ENCODE measurements at regions not wholly inside any gene's neighbourhood (a gene's known extent, or its start where the extent isn't known, plus 50 kb on each side); places are given as distances from the start of the nearest gene placed in this dataset.
"Not testable (repeated sequence)": the region's sequence is repeated elsewhere in the genome, so short reads cannot be mapped to it uniquely, and the experiment has no call there.

DNA sequence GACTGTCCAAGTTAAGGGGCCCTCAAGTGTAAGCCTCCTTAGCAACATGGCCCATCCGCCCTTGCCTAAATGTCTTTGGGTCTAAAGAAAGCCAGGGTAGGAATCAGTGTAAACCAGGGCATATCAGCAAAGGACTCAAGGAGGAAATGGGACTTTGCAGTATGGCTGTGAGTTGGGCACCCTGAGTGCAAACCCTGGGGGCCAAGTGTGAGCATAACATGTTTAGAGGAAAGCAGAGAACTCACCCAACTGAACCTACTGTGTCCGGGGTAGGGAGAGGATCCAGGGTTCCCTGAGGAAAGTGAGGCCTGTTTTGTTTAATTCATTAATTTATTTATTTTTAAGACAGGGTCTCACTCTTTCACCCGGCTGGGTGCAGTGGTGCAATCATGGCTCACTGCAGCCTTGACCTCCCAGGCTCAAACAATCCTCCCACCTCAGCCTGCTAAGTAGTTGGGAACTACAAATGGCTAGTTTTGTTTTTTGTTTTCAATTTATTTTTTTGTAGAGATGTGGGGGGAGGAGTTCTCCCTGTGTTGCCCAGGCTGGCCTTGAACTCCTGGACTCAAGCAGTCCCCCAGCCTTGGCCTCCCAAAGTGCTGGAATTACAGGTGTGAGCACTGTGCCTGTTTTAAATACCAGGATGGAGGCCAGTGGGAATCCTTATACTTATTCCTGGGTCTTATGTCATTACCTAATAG, 51.0 kb upstream of the ACTR3 start:
- no peak for DNase-seq (ENCODE audit: low spot score)

DNA sequence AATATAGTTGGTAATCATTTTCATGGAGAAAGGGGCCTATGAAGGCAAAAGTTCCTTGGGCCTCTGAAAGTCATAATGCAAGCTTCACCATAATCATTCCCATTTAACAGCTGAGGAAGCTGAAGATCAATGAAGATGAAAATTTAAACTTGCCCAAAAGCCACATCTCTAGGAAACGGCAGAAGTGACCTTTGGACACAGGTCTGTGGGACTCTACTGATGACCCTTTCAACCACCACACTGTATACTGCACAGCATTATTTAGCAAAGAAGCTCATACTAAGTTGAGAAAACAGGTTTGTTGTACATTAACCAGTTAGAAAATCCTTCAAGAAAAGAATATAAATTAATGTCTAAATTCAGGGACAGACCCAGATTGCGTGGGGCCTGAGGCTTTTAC, 51.6 kb upstream of the ACTR3 start:
- no peak for DNase-seq (ENCODE audit: low spot score)

- no peak for DNase-seq (ENCODE audit: low spot score)
Observed at GRCh38 chr2:113834051-113834730, 55.7 kb upstream of the ACTR3 start.

DNA sequence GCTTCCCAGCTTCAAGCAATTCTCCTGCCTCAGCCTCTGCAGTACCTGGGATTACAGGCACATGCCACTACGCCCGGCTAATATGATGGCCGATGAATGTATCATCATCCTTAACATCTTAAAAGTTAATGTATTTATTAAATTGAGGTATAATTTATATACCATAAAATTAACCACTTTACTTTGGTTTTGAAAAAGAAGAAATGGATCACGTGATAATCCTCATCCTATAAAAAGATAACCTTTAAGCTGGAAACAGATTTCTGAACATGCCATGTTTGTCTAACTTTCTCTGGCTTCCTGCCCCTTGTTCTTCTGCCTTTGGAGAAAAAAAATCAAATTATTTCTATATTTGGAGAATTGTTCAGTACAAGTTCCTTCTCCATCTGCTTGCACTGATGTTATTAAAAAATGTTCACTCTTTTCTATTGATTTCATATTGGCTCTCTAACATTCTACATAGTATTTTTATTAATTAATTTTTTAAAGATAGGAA, 57.0 kb upstream of the ACTR3 start:
- no peak for DNase-seq (ENCODE audit: low spot score)

GRCh38 chr2:113831161-113831560, 58.7 kb upstream of the ACTR3 start:
- DNase-seq (ENCODE audit: low spot score): peak; percentile 11

DNA sequence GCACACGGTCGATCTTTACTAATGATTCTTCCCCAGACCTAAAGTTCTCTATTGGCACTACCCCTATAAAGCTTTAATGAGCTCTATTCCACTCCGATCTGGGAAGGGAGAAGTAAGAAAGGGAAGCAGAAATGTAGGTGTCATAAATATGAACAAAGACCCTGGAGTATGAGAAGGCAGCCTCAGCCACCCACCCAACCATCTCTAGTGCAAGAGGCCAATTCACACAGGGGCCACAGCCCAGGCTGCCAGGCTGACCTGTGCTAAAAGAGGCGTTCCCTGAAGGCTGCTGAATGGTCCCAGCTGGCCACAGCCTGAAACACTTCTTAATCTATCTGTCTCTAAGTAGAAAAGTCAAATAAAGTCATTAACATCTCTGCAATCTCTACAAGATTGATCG, 60.1 kb upstream of the ACTR3 start:
- no peak for DNase-seq (ENCODE audit: low spot score)

DNA sequence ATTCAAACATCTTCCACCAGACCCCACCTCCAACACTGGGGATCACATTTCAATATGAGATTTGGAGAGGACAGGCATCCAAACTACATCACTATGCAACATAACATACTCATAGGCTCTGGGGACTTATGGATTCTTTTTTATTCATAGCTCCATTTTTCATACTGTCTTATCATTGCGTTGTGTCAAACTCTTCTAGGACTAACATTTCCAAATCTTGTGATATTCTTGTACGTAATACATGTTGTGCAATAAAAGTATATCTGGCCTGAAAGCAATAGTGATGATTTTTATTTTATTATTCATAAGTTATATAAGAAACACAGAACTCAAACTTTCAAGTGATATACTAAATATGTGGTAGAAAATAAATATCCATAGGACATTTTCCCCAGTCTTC, 60.6 kb upstream of the ACTR3 start:
- no peak for DNase-seq (ENCODE audit: low spot score)

DNA sequence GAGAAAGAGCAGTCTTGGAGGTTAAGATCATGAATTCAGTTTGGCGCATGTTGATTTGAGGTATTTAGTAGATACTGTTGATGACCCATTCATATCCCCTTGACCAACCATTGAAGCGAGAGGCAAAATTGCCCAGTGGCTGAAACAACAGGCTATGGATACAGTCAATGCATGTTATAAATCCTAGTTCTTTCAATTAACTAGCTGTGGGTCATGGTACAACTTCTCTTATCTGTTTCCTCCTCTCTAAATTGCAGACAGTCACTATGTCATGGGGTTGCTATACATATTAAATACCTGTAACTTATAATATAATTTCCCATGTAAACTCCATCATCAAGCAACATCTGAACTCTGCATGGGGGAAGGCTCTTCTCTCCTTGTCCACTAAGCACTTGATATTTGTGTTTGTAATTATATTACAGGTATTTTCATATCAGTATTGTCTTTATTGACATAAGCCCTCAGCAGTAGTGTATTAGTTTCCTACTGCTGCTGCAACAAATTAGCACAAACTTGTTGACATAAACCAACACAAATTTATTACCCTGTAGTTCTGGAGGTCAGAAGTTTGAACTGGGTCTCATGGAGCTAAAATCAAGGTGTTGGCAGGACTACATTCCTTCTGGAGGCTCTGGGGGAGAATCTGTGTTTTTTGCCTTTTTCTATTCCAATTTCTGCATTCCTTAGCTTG, 61.7 kb upstream of the ACTR3 start:
- no peak for DNase-seq (ENCODE audit: low spot score)

DNA sequence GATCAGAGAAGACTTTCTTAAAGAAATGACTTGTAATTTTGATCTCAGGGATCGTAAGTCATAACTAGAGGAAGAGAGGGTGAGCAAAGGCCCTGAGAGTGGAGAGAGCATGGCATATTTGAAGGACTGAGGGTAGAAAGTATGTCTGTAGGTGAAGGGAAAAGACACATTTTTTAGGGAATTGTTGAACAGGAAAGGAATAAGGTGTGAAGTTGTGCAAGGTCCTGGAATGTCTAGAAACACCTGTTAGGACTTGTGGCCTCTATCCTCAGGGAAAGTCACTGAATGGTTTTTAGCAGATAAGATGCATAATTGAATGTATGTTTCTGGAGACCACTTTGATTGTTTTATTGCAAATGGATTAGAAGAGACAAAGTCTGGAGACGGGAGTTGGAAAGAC, 62.5 kb upstream of the ACTR3 start:
- no peak for DNase-seq (ENCODE audit: low spot score)

DNA sequence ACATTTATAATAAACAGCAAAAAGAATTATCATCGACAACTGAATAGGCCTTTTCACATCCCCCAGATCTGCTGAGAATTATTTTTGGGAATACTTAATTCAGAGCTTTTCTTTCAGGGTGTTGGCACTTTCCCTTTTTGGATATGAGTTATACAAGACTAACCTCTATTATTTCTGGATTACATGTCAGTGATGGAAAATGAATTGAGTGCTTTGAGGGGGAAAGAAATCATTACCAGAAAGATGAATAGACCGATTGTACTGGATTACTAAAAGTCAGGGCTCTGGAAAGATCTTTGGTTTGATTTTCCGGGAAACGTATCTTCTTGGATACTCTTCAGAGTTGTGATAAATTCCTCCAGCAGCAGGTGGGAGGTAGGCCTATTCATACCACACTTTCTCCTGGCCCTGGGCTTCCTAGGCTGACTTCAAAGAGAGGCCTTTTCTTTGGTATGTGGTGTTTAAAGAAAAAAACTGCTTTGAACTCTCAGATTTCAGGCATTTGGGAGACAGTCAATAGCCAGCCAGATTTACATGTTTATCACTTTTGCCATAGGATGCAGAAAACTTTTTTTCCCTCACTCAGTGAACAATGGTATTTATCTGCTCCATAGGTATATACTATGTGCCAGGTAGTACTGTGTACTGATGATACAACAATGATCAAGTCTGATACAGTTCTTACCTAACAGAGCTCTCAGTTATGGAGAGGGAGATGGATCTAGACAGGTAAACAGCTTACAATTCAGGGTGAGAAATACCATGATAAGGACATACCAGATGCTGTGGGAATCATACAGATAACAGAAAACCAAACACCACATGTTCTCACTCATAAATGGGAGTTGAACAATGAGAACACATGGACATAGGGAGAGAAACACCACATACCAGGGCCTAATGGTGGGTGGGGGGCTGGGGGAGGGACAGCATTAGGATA, 63.3 kb upstream of the ACTR3 start:
- DNase-seq (ENCODE audit: low spot score): peak; percentile 54

- DNase-seq (ENCODE audit: low spot score): no peak
Observed at GRCh38 chr2:113823716-113824595, 65.9 kb upstream of the ACTR3 start.

DNA sequence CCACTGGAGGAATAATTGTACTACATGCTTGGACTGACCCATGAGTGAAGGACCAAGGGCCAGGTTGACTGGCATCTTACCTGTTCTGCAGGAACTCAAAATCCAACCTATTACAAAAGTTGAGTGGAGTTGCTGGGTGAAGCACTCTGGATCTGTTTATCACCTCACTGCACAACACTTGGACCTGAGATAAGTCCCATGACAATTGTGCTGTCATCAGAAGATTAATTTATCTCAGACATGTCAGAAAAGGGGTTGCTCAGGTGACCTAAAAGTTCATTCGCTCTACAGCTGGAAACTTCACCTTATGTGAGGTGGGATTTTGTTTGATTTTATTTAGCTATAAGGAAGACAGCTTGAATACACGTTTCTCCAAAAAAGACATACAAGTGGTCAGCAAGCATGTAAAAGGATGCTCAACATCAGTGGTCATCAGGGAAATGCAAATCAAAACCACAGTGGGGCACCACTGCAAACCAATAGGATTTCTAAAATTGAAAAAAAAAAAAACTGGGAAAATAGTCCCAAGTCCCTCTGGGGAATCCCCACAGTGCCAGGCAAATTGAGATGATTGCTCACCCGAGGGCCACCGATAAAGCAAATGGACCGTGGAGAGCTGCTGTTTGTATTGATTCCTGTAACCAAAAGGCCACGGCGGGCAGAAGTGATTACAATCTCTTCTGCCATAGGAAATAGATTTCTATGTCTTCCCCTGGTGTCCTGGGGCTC, 65.8 kb upstream of the SLC35F5 start:
- no peak for DNase-seq (ENCODE audit: low spot score)

DNA sequence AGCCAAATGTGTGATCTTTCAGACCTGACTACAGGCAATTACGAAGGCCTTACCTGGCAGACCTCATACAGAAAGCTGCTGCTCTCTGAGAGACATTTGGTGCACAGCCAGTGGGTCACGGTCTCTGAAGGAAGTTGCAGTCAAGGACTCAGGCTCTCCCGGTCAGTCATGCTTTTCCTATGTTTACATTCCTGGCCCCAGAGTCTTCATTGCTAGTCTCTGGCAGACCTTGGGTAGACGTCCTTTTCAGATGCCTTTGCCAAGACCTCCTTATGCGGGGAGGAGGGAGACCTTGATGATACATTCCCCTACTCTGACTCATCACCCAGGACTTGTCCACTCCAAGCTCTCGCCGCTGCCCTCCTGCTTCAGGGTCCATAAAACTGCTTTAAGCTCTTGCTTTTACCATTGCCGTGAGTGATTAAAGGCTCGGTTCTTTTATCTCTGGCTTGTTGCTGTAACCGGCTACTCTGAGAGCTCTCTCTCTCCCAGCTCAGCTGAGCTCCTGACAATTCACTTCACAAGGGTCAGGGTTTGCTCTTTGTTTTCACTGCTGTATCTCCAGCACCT, 62.0 kb upstream of the SLC35F5 start:
- peak; percentile 94 for DNase-seq (ENCODE audit: low spot score)

DNA sequence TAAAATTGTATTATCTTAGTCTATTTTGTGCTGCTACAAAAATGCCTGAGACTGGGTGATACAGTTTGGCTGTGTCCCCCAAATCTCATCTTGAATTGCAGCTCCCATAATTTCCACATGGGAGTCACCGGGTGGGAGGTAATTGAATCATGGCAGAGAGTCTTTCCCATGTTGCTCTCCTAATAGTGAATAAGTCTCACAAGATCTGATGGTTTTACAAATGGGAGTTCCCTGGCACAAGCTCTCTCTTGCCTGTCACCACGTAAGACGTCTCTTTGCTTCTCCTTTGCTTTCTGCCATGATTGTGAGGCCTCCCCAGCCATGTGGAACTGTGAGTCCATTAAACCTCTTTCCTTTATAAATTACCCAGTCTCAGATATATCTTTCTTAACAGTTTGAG, 57.0 kb upstream of the SLC35F5 start:
- DNase-seq (ENCODE audit: low spot score): not testable (repeated sequence)

GRCh38 chr2:113812204-113812603, 55.8 kb upstream of the SLC35F5 start:
- DNase-seq (ENCODE audit: low spot score): no peak

- no peak for DNase-seq (ENCODE audit: low spot score)
Observed at GRCh38 chr2:113809076-113809736, 52.8 kb upstream of the SLC35F5 start.

GRCh38 chr2:113807721-113808120, 51.3 kb upstream of the SLC35F5 start:
- DNase-seq (ENCODE audit: low spot score): no peak

GRCh38 chr2:113806217-113806913, 49.9 kb upstream of the SLC35F5 start:
- no peak for DNase-seq (ENCODE audit: low spot score)

All from SW480 (cell line).